ENCODE measurements at regions not wholly inside any gene's neighbourhood (a gene's known extent, or its start where the extent isn't known, plus 50 kb on each side); places are given as distances from the start of the nearest gene placed in this dataset.

DNA sequence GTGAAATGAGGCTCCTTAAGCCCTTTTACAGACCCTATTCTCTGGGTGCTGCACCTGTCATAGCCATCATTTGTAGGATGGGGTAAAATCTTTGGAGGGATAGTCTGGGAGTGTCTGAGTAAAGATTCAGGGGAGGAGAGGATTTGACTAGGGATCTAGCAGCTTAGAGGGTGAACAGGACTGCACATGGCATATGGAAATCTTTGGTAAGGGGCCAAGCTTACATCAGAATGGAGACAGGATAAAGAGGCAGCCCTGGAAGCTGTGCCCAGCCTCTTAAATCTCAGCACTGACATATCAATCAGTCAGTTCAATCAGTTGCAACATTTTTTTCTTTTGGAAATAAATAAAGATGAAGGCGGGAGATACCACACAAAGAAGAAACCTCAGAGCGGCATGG lies 301.8 kb upstream of the CADM1 start:
- ChIA-PET CTCF (interaction anchor here (1.4 kb wide), 1 partner anchor 12 kb away, joined by 3 read pairs; no protein-coding TSS in a partner anchor), POLR2A (no interaction called here)
- TF ChIP-seq, protein P1, sequence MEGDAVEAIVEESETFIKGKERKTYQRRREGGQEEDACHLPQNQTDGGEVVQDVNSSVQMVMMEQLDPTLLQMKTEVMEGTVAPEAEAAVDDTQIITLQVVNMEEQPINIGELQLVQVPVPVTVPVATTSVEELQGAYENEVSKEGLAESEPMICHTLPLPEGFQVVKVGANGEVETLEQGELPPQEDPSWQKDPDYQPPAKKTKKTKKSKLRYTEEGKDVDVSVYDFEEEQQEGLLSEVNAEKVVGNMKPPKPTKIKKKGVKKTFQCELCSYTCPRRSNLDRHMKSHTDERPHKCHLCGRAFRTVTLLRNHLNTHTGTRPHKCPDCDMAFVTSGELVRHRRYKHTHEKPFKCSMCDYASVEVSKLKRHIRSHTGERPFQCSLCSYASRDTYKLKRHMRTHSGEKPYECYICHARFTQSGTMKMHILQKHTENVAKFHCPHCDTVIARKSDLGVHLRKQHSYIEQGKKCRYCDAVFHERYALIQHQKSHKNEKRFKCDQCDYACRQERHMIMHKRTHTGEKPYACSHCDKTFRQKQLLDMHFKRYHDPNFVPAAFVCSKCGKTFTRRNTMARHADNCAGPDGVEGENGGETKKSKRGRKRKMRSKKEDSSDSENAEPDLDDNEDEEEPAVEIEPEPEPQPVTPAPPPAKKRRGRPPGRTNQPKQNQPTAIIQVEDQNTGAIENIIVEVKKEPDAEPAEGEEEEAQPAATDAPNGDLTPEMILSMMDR (IDR thresholded peaks at IDR 0.05; ENCODE audit: control extremely low read depth, extremely low read depth, low read depth, missing control alignments): no peak
- DNase-seq (ENCODE audit: extremely low spot score): no peak

GRCh38 chr11:115803073-115803740 lies 299.0 kb upstream of the CADM1 start:
- TF ChIP-seq, protein P1 (IDR thresholded peaks at IDR 0.05; ENCODE audit: control extremely low read depth, extremely low read depth, low read depth, missing control alignments): no peak
- POLR2A ChIA-PET: no interaction called here
- DNase-seq (ENCODE audit: extremely low spot score): no peak
- CTCF ChIA-PET: no interaction called here

GRCh38 chr11:115802641-115803040 lies 298.4 kb upstream of the CADM1 start:
- ChIA-PET CTCF (interaction anchor here (0.7 kb wide), 1 partner anchor 14 kb away, joined by 3 read pairs; no protein-coding TSS in a partner anchor), POLR2A (no interaction called here)
- TF ChIP-seq, protein P1 (IDR thresholded peaks at IDR 0.05; ENCODE audit: control extremely low read depth, extremely low read depth, low read depth, missing control alignments): no peak
- DNase-seq (ENCODE audit: extremely low spot score): no peak

DNA sequence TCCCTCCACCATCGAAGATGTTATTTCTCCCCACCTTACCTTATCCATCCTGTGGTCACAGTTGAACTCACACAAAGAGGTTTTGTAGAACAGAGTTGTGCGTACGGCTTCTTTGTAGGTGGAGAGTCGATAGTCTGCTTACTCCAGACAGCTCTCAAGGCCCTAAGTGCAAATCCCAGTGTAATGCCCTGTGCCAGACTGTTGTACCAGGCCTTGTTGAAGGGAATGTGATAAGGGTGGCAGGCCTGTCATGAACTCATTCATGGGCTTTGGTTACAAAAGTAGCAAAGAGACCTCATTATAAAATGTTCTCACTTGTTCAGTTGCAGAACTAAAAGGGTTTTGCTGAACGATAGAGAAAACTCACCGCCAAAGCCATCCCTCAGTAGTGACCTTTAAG lies 288.7 kb upstream of the CADM1 start:
- TF ChIP-seq, protein P1 (IDR thresholded peaks at IDR 0.05; ENCODE audit: control extremely low read depth, extremely low read depth, low read depth, missing control alignments): no peak
- ChIA-PET CTCF (interaction anchor here (1.0 to 1.3 kb wide), 2 partner anchors 9 to 21 kb away, joined by 3 to 4 read pairs; no protein-coding TSS in a partner anchor), POLR2A (no interaction called here)
- DNase-seq (ENCODE audit: extremely low spot score): no peak

- ChIA-PET CTCF (interaction anchor here (1.5 kb wide), 1 partner anchor 8 kb away, joined by 3 read pairs; no protein-coding TSS in a partner anchor), POLR2A (no interaction called here)
- DNase-seq (ENCODE audit: extremely low spot score): no peak
- TF ChIP-seq, protein P1 (IDR thresholded peaks at IDR 0.05; ENCODE audit: control extremely low read depth, extremely low read depth, low read depth, missing control alignments): no peak
Observed at GRCh38 chr11:115787302-115787701, 283.1 kb upstream of the CADM1 start.

DNA sequence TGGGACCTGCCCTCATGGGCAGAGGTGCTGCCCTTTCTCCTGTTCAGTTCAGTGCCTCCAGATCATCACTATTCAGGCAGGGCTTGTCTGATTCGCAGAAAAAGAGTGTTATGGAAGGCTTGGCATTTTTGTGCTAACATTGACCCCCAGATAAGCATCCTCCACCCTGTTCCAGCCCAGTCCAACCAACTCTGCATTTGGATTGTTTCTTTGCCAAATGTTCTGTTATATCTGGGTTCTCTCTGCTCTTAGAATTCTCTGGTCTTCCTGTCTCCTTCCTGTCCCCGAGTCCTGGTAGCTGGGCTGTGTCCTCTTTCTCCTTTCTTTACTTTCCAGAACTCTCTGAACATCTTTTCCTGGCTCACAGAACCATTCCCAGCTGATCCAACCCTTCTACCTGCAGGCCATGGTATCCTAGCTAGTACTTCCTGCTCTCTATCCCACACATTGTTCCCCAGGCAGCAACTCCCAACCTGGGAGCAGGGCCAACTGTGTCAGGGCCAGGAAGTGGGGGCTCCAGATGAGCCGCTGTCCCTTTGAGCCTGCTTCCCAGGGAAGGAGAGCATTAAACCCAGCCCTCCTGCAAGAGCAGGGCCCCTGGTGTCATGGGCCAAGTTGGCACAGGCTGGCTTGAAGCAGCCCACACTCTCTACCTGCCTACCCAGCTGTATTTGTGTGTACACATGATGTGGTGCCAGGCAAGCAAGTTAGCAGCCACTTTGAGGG lies 280.7 kb upstream of the CADM1 start:
- ChIA-PET POLR2A (no interaction called here), CTCF (no interaction called here)
- TF ChIP-seq, protein P1 (IDR thresholded peaks at IDR 0.05; ENCODE audit: control extremely low read depth, extremely low read depth, low read depth, missing control alignments): no peak
- no peak for DNase-seq (ENCODE audit: extremely low spot score)

All from GM10248 (cell line).